Caco-2 (cell line): ENCODE measurements at regions not wholly inside any gene's neighbourhood (a gene's known extent, or its start where the extent isn't known, plus 50 kb on each side); places are given as distances from the start of the nearest gene placed in this dataset.

ENCODE experiments used
- BruUV-seq: library from RNA; stranded (reverse); fragments of 400-500 nt; replicated peaks from 2 replicates; lab custom pipeline; 2021; lab: Mats Ljungman, UMichigan
- CTCF ChIA-PET: fragments of 300-600 bp; sonication (Branson Sonifier 250); formaldehyde crosslinking; loops from one replicate; lab custom pipeline; 2022; ENCODE audit warnings: antibody characterized with exemption; lab: Charles Lee
- POLR2A ChIA-PET: fragments of 300-600 bp; sonication (Branson Sonifier 250); formaldehyde crosslinking; loops from one replicate; lab custom pipeline; 2022; ENCODE audit warnings: antibody characterized with exemption; lab: Charles Lee
- DNase-seq, 2 experiments: peaks; one replicate each; pipeline versions ENCODE4 v3.0.0 to v3.0.0-alpha.2; 2020 to 2022
- H3K27me3 ChIP-seq: replicated peaks from 2 replicates; pipeline ENCODE4 v1.6.0; 2011; ENCODE audit warnings: low read length; ENCODE audit not compliant: control insufficient read depth, insufficient read depth
- H3K36me3 ChIP-seq: 2 replicates; pipeline ENCODE4 v1.5.1; 2011; ENCODE audit warnings: low read length; ENCODE audit not compliant: control insufficient read depth, insufficient read depth
- H3K4me1 ChIP-seq: fragments of 250-450 bp; sonication (Bioruptor Pico); 2 replicates; pipeline ENCODE4 v1.5.1; 2020; ENCODE audit warnings: mild to moderate bottlenecking
- H3K4me3 ChIP-seq: 2 replicates; pipeline ENCODE4 v1.5.1; 2011; ENCODE audit warnings: low read depth, mild to moderate bottlenecking, control low read depth, low read length
- H3K9me3 ChIP-seq: fragments of 250-450 bp; sonication (Bioruptor Pico); 2 replicates; pipeline ENCODE4 v1.5.1; 2020; ENCODE audit warnings: mild to moderate bottlenecking, moderate library complexity
- H3K27ac Mint-ChIP-seq: one replicate; pipeline ENCODE4 v1.8.0; 2022; ENCODE audit warnings: mixed read lengths; ENCODE audit not compliant: unreplicated experiment
- H3K27me3 Mint-ChIP-seq: one replicate; pipeline ENCODE4 v1.8.0; 2022; ENCODE audit warnings: mixed read lengths; ENCODE audit not compliant: insufficient read depth, unreplicated experiment
- H3K36me3 Mint-ChIP-seq: one replicate; pipeline ENCODE4 v1.8.0; 2022; ENCODE audit warnings: mild to moderate bottlenecking, mixed read lengths; ENCODE audit not compliant: insufficient read depth, unreplicated experiment
- H3K4me1 Mint-ChIP-seq: one replicate; pipeline ENCODE4 v1.8.0; 2022; ENCODE audit warnings: low read depth, mixed read lengths; ENCODE audit not compliant: unreplicated experiment
- H3K4me3 Mint-ChIP-seq: one replicate; pipeline ENCODE4 v1.8.0; 2022; ENCODE audit warnings: mild to moderate bottlenecking, moderate library complexity, mixed read lengths; ENCODE audit not compliant: unreplicated experiment
- H3K9me3 Mint-ChIP-seq: one replicate; pipeline ENCODE4 v1.8.0; 2022; ENCODE audit warnings: mixed read lengths; ENCODE audit not compliant: unreplicated experiment
- intact Hi-C: fragments of 100-400 bp; cut with micrococcal nuclease; formaldehyde crosslinking; loops from one replicate; pipeline ENCODE4 v1.10.0; 2022; ENCODE audit not compliant: unreplicated experiment
- TF ChIP-seq, protein P1 (sequence below), 2 experiments: fragments of 200-600 bp in 1 of 2; IDR thresholded peaks; 1 replicate in 1 of 2; 2 replicates in 1 of 2; pipeline versions ENCODE4 v1.5.1 to v1.8.0; 2011 to 2022; ENCODE audit warnings: antibody characterized with exemption in 1 of 2, control low read depth in 1 of 2, inconsistent platforms in 1 of 2, low read depth in 1 of 2, low read length in 1 of 2, mild to moderate bottlenecking in 1 of 2, moderate library complexity in 1 of 2; ENCODE audit not compliant: insufficient read depth in 1 of 2, severe bottlenecking in 1 of 2, unreplicated experiment in 1 of 2

GRCh38 chr3:144114767-144115166 is 143.1 kb downstream of the DIPK2A start:
- BruUV-seq = no TSS peak
- Mint-ChIP-seq H3K4me3 (no peak overlapping the region), H3K27me3 (no peaks in the 10 kb centered on the region), H3K9me3 (no peaks in the 10 kb centered on the region), H3K36me3 (no peaks in the 10 kb centered on the region), H3K4me1 (peaks cover 7% of the 10 kb centered on the region), H3K27ac (no peak overlapping the region)
- Histone ChIP-seq H3K27me3 (no peaks in the 10 kb centered on the region), H3K4me1 (peaks cover 10% of the 10 kb centered on the region), H3K9me3 (no peaks in the 10 kb centered on the region), H3K4me3 (no peak overlapping the region), H3K36me3 (no peaks in the 10 kb centered on the region)
- CTCF ChIA-PET = no interaction called here
- TF ChIP-seq, protein P1, sequence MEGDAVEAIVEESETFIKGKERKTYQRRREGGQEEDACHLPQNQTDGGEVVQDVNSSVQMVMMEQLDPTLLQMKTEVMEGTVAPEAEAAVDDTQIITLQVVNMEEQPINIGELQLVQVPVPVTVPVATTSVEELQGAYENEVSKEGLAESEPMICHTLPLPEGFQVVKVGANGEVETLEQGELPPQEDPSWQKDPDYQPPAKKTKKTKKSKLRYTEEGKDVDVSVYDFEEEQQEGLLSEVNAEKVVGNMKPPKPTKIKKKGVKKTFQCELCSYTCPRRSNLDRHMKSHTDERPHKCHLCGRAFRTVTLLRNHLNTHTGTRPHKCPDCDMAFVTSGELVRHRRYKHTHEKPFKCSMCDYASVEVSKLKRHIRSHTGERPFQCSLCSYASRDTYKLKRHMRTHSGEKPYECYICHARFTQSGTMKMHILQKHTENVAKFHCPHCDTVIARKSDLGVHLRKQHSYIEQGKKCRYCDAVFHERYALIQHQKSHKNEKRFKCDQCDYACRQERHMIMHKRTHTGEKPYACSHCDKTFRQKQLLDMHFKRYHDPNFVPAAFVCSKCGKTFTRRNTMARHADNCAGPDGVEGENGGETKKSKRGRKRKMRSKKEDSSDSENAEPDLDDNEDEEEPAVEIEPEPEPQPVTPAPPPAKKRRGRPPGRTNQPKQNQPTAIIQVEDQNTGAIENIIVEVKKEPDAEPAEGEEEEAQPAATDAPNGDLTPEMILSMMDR (IDR thresholded peaks at IDR 0.05; ENCODE audit: insufficient read depth in 1 of 2, low read depth in 1 of 2, low read length in 1 of 2, severe bottlenecking in 1 of 2, unreplicated experiment in 1 of 2) = no peak
- DNase-seq = no peak
- intact Hi-C loops = no loop called here
- POLR2A ChIA-PET = no interaction called here

DNA sequence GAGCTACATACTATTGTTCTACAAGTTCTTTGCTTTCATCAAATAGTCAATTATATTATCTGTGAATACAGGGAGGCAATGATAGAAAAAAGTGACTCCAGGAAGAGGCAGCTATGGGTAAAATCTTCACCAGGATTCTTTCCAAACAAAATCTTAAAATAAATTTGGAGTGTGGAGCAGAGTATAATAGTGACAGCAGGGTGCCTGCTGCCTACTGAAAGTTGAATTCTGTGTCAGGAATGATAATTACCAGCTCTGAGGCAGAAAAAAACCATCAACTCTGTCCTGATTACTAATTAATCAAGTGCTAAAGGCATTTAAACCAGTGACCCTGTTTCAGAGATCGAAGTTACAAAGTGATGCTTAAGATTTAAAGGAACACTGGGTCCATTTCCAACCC is 148.0 kb downstream of the DIPK2A start:
- Mint-ChIP-seq H3K27me3 (no peaks in the 10 kb centered on the region), H3K36me3 (no peaks in the 10 kb centered on the region), H3K27ac (no peak overlapping the region), H3K4me3 (no peak overlapping the region), H3K4me1 (peaks cover 7% of the 10 kb centered on the region), H3K9me3 (no peaks in the 10 kb centered on the region)
- intact Hi-C loops = no loop called here
- POLR2A ChIA-PET = no interaction called here
- no peaks in the 10 kb centered on the region for H3K9me3 ChIP-seq
- DNase-seq = no peak
- peaks cover 10% of the 10 kb centered on the region for H3K4me1 ChIP-seq
- no peak overlapping the region for H3K4me3 ChIP-seq
- TF ChIP-seq, protein P1 (IDR thresholded peaks at IDR 0.05; ENCODE audit: insufficient read depth in 1 of 2, low read depth in 1 of 2, low read length in 1 of 2, severe bottlenecking in 1 of 2, unreplicated experiment in 1 of 2) = no peak
- CTCF ChIA-PET = no interaction called here
- no peaks in the 10 kb centered on the region for H3K36me3 ChIP-seq
- no TSS peak for BruUV-seq
- no peaks in the 10 kb centered on the region for H3K27me3 ChIP-seq

DNA sequence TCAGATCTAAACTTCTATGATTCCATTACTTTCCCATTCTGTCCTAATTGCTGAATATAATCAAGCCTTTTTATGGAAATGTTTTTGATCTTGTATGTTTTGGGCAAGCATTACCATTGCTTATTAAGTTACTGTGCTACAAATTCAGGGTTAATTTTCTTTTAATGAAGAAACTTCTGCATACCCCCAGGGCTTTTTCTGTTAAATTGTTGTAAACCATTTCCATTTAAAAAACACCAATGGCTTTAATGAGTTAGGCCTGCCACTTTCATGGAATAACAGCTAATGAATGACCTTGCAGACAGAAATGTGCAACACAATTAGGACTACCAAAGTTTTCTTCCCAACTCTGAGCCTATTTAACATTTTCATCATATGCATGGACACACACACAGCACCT is 150.0 kb downstream of the DIPK2A start:
- Mint-ChIP-seq H3K27ac (no peak overlapping the region), H3K4me1 (no peaks in the 10 kb centered on the region), H3K36me3 (no peaks in the 10 kb centered on the region), H3K9me3 (no peaks in the 10 kb centered on the region), H3K4me3 (no peak overlapping the region), H3K27me3 (no peaks in the 10 kb centered on the region)
- ChIA-PET CTCF (no interaction called here), POLR2A (no interaction called here)
- DNase-seq = no peak
- Histone ChIP-seq H3K27me3 (no peaks in the 10 kb centered on the region), H3K4me1 (peaks cover 3% of the 10 kb centered on the region; the same call in 1 of the 2 replicates), H3K4me3 (no peak overlapping the region), H3K9me3 (no peaks in the 10 kb centered on the region), H3K36me3 (no peaks in the 10 kb centered on the region)
- intact Hi-C loops = no loop called here
- no TSS peak for BruUV-seq
- TF ChIP-seq, protein P1 (IDR thresholded peaks at IDR 0.05; ENCODE audit: insufficient read depth in 1 of 2, low read depth in 1 of 2, low read length in 1 of 2, severe bottlenecking in 1 of 2, unreplicated experiment in 1 of 2) = no peak
